H9 (cell line): ENCODE measurements at regions not wholly inside any gene's neighbourhood (a gene's known extent, or its start where the extent isn't known, plus 50 kb on each side); places are given as distances from the start of the nearest gene placed in this dataset.
A peak's percentile ranks its signal among the peaks of the same experiment; 100 is the strongest.

Experiments used
- DNase-seq: peaks from one replicate; pipeline ENCODE4 v3.0.0-alpha.2; 2017
- H2AFZ ChIP-seq: one replicate; pipeline ENCODE4 v1.6.1; 2013; ENCODE audit warnings: mild to moderate bottlenecking, low read length, control low read depth, moderate library complexity
- H2AK5ac ChIP-seq: 2 replicates; pipeline ENCODE4 v1.6.1; 2013; ENCODE audit warnings: low read length, control low read depth, mixed read lengths; ENCODE audit not compliant: insufficient read length
- H2BK120ac ChIP-seq: one replicate; pipeline ENCODE4 v1.6.1; 2013; ENCODE audit warnings: low read depth, mild to moderate bottlenecking, low read length, control low read depth, inconsistent platforms; ENCODE audit not compliant: poor library complexity, severe bottlenecking
- H2BK12ac ChIP-seq: 2 replicates; pipeline ENCODE4 v1.6.1; 2013; ENCODE audit warnings: low read length, control low read depth, mixed read lengths, low read depth; ENCODE audit not compliant: insufficient read length
- H2BK15ac ChIP-seq: 2 replicates; pipeline ENCODE4 v1.6.1; 2013; ENCODE audit warnings: low read depth, low read length, control low read depth
- H2BK20ac ChIP-seq: one replicate; pipeline ENCODE4 v1.6.1; 2013; ENCODE audit warnings: low read depth, mild to moderate bottlenecking, low read length, control low read depth, inconsistent platforms; ENCODE audit not compliant: poor library complexity, severe bottlenecking
- H2BK5ac ChIP-seq: 2 replicates; pipeline ENCODE4 v1.6.1; 2013; ENCODE audit warnings: low read length, control low read depth, mixed read lengths; ENCODE audit not compliant: insufficient read length
- H3K14ac ChIP-seq: 2 replicates; pipeline ENCODE4 v1.6.1; 2013; ENCODE audit warnings: low read length, control low read depth; ENCODE audit not compliant: insufficient read depth
- H3K18ac ChIP-seq: 2 replicates; pipeline ENCODE4 v1.6.1; 2013; ENCODE audit warnings: low read depth, mild to moderate bottlenecking, mixed read lengths, low read length, control low read depth; ENCODE audit not compliant: insufficient read length
- H3K23ac ChIP-seq: 2 replicates; pipeline ENCODE4 v1.6.1; 2013; ENCODE audit warnings: low read length, control low read depth, mixed read lengths, low read depth; ENCODE audit not compliant: insufficient read length
- H3K23me2 ChIP-seq: 2 replicates; pipeline ENCODE4 v1.6.1; 2013; ENCODE audit warnings: low read depth, mild to moderate bottlenecking, mixed read lengths, low read length, control low read depth; ENCODE audit not compliant: insufficient read length, poor library complexity, severe bottlenecking
- H3K27ac ChIP-seq: 2 replicates; pipeline ENCODE4 v1.5.1; 2013; ENCODE audit warnings: low read length, control low read depth, mixed read lengths, low read depth; ENCODE audit not compliant: insufficient read length
- H3K27me3 ChIP-seq: 2 replicates; pipeline ENCODE4 v1.6.1; 2013; ENCODE audit warnings: low read length, control low read depth, inconsistent platforms; ENCODE audit not compliant: insufficient read depth
- H3K4ac ChIP-seq: 2 replicates; pipeline ENCODE4 v1.6.1; 2013; ENCODE audit warnings: low read depth, mild to moderate bottlenecking, control low read depth, inconsistent platforms, low read length, moderate library complexity
- H3K4me1 ChIP-seq: 2 replicates; pipeline ENCODE4 v1.6.1; 2013; ENCODE audit warnings: low read length, control low read depth, inconsistent platforms; ENCODE audit not compliant: insufficient read depth
- H3K4me2 ChIP-seq: 2 replicates; pipeline ENCODE4 v1.6.1; 2013; ENCODE audit warnings: low read length, control low read depth, mixed read lengths; ENCODE audit not compliant: insufficient read length, insufficient read depth
- H3K56ac ChIP-seq: 2 replicates; pipeline ENCODE4 v1.6.1; 2013; ENCODE audit warnings: low read depth, mild to moderate bottlenecking, mixed read lengths, low read length, control low read depth; ENCODE audit not compliant: insufficient read length
- H3K79me1 ChIP-seq: 2 replicates; pipeline ENCODE4 v1.6.1; 2013; ENCODE audit warnings: low read depth, mild to moderate bottlenecking, moderate library complexity, low read length, control low read depth, inconsistent platforms; ENCODE audit not compliant: insufficient read depth, poor library complexity, severe bottlenecking
- H3K79me2 ChIP-seq: 2 replicates; pipeline ENCODE4 v1.6.1; 2013; ENCODE audit warnings: low read length, control low read depth, inconsistent platforms; ENCODE audit not compliant: insufficient read depth
- H3K9ac ChIP-seq: 2 replicates; pipeline ENCODE4 v1.6.1; 2013; ENCODE audit warnings: low read length, control low read depth, mixed read lengths; ENCODE audit not compliant: insufficient read length; ENCODE audit errors: extremely low read depth
- H3K9me3 ChIP-seq: one replicate; pipeline ENCODE4 v1.6.1; 2013; ENCODE audit warnings: low read depth, low read length, inconsistent platforms; ENCODE audit not compliant: control insufficient read depth
- H3T11ph ChIP-seq: one replicate; pipeline ENCODE4 v1.6.1; 2013; ENCODE audit warnings: mild to moderate bottlenecking, low read length, control low read depth, inconsistent platforms
- H4K20me1 ChIP-seq: one replicate; pipeline ENCODE4 v1.6.1; 2013; ENCODE audit not compliant: control insufficient read depth, insufficient read length, insufficient read depth
- H4K5ac ChIP-seq: 2 replicates; pipeline ENCODE4 v1.6.1; 2013; ENCODE audit warnings: low read depth, mild to moderate bottlenecking, mixed read lengths, low read length, control low read depth; ENCODE audit not compliant: insufficient read length
- H4K8ac ChIP-seq: replicated peaks from 2 replicates; pipeline ENCODE4 v1.6.1; 2013; ENCODE audit warnings: low read length, control low read depth, mixed read lengths, low read depth; ENCODE audit not compliant: insufficient read length
- H4K91ac ChIP-seq: 2 replicates; pipeline ENCODE4 v1.6.1; 2013; ENCODE audit warnings: low read depth, mild to moderate bottlenecking, moderate library complexity, mixed read lengths, low read length, control low read depth; ENCODE audit not compliant: insufficient read length
- H3K27ac Mint-ChIP-seq, 3 experiments: 2 replicates in 2 of 3; 3 replicates in 1 of 3; pipeline ENCODE4 v1.8.0; 2020 to 2021; ENCODE audit warnings: mixed read lengths in 3 of 3, mild to moderate bottlenecking in 1 of 3, moderate library complexity in 1 of 3
- H3K27me3 Mint-ChIP-seq: 2 replicates; pipeline ENCODE4 v1.8.0; 2021; ENCODE audit warnings: low read depth, mild to moderate bottlenecking, moderate library complexity, mixed read lengths
- H3K36me3 Mint-ChIP-seq, 3 experiments: 2 replicates in 2 of 3; 3 replicates in 1 of 3; pipeline ENCODE4 v1.8.0; 2020 to 2021; ENCODE audit warnings: low read depth in 3 of 3, mixed read lengths in 3 of 3; ENCODE audit not compliant: insufficient read depth in 1 of 3
- H3K4me1 Mint-ChIP-seq, 2 experiments: 2 replicates each; pipeline ENCODE4 v1.8.0; 2020; ENCODE audit warnings: mixed read lengths in 2 of 2
- H3K4me3 Mint-ChIP-seq, 2 experiments: 2 replicates in 1 of 2; 3 replicates in 1 of 2; pipeline ENCODE4 v1.8.0; 2020 to 2021; ENCODE audit warnings: mild to moderate bottlenecking in 2 of 2, mixed read lengths in 2 of 2, moderate library complexity in 1 of 2
- H3K9me3 Mint-ChIP-seq, 2 experiments: 2 replicates in 1 of 2; 3 replicates in 1 of 2; pipeline ENCODE4 v1.8.0; 2020; ENCODE audit warnings: mild to moderate bottlenecking in 2 of 2, mixed read lengths in 2 of 2, moderate library complexity in 1 of 2
- WGBS: extraction: QIAGEN DNeasy Blood & Tissue Kit; methylation state at CpG from one replicate; pipeline ENCODE4 v1.1.7; 2013; ENCODE audit warnings: missing lambda C conversion rate, low lambda C conversion rate, mixed read lengths; ENCODE audit not compliant: insufficient read length; ENCODE audit errors: extremely low coverage; 5-methylcytosine and 5-hydroxymethylcytosine counted together
- TF ChIP-seq, protein P1 (sequence below): fragments of 200-600 bp; sonication (generic); conservative IDR thresholded peaks from 3 replicates; pipeline ENCODE4 v1.8.0; 2021; ENCODE audit warnings: antibody characterized with exemption, mild to moderate bottlenecking

GRCh38 chr14:56487090-56487667 lies 92.4 kb upstream of the TMEM260 start:
- Histone ChIP-seq H4K20me1 (no peaks in the 10 kb centered on the region), H3K4ac (no peak overlapping the region), H3K9me3 (no peaks in the 10 kb centered on the region), H2AK5ac (no peak overlapping the region), H2BK5ac (no peak overlapping the region), H3K27ac (no peak overlapping the region), H3K79me1 (no peaks in the 10 kb centered on the region), H2BK12ac (no peak overlapping the region), H2BK120ac (no peak overlapping the region), H2BK15ac (no peak overlapping the region), H3K18ac (no peak overlapping the region), H4K5ac (no peak overlapping the region), H2BK20ac (no peak overlapping the region), H3K56ac (no peak overlapping the region), H3K79me2 (no peaks in the 10 kb centered on the region), H3K9ac (no peak overlapping the region), H3K4me1 (peaks cover 2% of the 10 kb centered on the region; the same call in 1 of the 2 replicates), H3K4me2 (no peak overlapping the region), H3K27me3 (no peaks in the 10 kb centered on the region), H2AFZ (no peak overlapping the region), H4K91ac (no peak overlapping the region), H3K23me2 (no peaks in the 10 kb centered on the region), H3K23ac (no peak overlapping the region), H3T11ph (no peak overlapping the region), H3K14ac (no peak overlapping the region), H4K8ac (no peak overlapping the region)
- Mint-ChIP-seq H3K27ac (no peak overlapping the region), H3K27me3 (no peaks in the 10 kb centered on the region), H3K36me3 (no peaks in the 10 kb centered on the region), H3K9me3 (no peaks in the 10 kb centered on the region), H3K4me3 (no peak overlapping the region), H3K4me1 (peaks cover 10 to 16% of the 10 kb centered on the region in 2 experiments)
- no CpG with 5 or more reads among the region's 4 CpGs for WGBS
- DNase-seq: no peak
- TF ChIP-seq, protein P1, sequence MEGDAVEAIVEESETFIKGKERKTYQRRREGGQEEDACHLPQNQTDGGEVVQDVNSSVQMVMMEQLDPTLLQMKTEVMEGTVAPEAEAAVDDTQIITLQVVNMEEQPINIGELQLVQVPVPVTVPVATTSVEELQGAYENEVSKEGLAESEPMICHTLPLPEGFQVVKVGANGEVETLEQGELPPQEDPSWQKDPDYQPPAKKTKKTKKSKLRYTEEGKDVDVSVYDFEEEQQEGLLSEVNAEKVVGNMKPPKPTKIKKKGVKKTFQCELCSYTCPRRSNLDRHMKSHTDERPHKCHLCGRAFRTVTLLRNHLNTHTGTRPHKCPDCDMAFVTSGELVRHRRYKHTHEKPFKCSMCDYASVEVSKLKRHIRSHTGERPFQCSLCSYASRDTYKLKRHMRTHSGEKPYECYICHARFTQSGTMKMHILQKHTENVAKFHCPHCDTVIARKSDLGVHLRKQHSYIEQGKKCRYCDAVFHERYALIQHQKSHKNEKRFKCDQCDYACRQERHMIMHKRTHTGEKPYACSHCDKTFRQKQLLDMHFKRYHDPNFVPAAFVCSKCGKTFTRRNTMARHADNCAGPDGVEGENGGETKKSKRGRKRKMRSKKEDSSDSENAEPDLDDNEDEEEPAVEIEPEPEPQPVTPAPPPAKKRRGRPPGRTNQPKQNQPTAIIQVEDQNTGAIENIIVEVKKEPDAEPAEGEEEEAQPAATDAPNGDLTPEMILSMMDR: peak; percentile 62; the same call in 2 of the 3 replicates
